ENCODE measurements at regions not wholly inside any gene's neighbourhood (a gene's known extent, or its start where the extent isn't known, plus 50 kb on each side); places are given as distances from the start of the nearest gene placed in this dataset.

GRCh38 chr1:221887758-221888157 lies 145.9 kb upstream of the DUSP10 start:
- TF ChIP-seq CTCF (IDR thresholded peaks at IDR 0.05; ENCODE audit: borderline replicate concordance, control extremely low read depth, extremely low read depth, insufficient read depth, missing control alignments), result no peak
- no peak for DNase-seq (ENCODE audit: low spot score)
- in situ Hi-C loops (cut with MboI; ENCODE audit: low sequenced_read_pairs, unreplicated experiment), result no loop called here

- in situ Hi-C loops (cut with MboI; ENCODE audit: low sequenced_read_pairs, unreplicated experiment), result no loop called here
- DNase-seq (ENCODE audit: low spot score), result no peak
- no peak for TF ChIP-seq CTCF (IDR thresholded peaks at IDR 0.05; ENCODE audit: borderline replicate concordance, control extremely low read depth, extremely low read depth, insufficient read depth, missing control alignments)
Observed at GRCh38 chr1:221887415-221887746, 145.5 kb upstream of the DUSP10 start.

DNA sequence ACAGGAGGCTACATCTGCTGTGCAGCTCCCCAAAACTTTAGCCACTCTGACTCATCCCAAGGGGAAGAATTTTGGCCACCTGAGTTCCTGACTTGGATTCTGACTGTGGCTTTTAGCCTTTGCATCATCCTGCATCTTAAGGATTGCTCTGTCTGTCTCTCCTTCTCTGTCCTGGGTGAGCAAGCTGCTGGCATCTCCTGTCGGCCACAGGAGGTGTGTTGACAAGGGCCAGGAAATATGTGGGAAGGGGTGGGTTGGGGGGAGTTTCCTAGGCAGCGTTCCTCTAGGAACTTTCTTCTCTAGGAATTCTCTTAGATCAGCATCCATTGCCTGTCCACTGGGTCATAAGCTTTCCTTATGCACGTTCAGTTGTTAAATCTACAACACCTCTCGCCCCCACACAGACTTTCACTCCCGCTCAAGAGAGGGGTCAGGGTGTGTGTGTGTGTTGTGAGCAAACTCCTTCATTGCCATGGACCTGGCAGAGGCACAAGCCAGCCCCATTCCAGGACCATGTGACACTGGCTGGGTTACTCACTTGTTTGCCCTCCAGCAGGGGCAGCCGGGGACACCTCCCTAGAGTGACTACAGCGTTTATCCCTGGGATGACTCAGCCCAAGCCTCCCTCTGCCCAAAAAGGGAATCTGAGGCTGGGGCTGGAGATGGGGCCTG lies 145.0 kb upstream of the DUSP10 start:
- TF ChIP-seq CTCF (IDR thresholded peaks at IDR 0.05; ENCODE audit: borderline replicate concordance, control extremely low read depth, extremely low read depth, insufficient read depth, missing control alignments), result no peak
- in situ Hi-C loops (cut with MboI; ENCODE audit: low sequenced_read_pairs, unreplicated experiment), result no loop called here
- no peak for DNase-seq (ENCODE audit: low spot score)

DNA sequence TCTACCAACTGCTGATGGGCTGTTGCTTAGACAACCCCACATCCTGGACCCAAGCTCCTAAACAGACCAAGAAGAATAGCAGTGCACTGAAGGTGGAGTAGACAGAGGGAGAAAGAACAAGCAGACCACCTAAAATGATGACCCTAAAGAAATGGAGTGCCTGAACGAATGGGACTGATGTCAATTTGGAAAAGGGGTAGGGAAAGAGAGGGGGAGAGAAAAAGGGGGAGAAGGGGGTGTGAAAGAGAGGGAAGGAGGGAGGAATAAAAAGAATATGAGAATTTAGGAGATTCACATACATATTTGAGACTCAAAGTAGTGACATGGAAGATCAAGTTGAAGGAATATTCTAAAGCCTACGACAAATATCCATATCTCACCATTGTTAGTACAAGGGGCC lies 144.4 kb upstream of the DUSP10 start:
- in situ Hi-C loops (cut with MboI; ENCODE audit: low sequenced_read_pairs, unreplicated experiment), result no loop called here

GRCh38 chr1:221884821-221885220 lies 142.9 kb upstream of the DUSP10 start:
- in situ Hi-C loops (cut with MboI; ENCODE audit: low sequenced_read_pairs, unreplicated experiment), result no loop called here
- TF ChIP-seq CTCF (IDR thresholded peaks at IDR 0.05; ENCODE audit: borderline replicate concordance, control extremely low read depth, extremely low read depth, insufficient read depth, missing control alignments), result no peak
- DNase-seq (ENCODE audit: low spot score), result no peak

More for the DNA sequence above, 144.4 kb upstream of the DUSP10 start:
- no peak for DNase-seq (ENCODE audit: low spot score)
- TF ChIP-seq CTCF (IDR thresholded peaks at IDR 0.05; ENCODE audit: borderline replicate concordance, control extremely low read depth, extremely low read depth, insufficient read depth, missing control alignments), result no peak

DNA sequence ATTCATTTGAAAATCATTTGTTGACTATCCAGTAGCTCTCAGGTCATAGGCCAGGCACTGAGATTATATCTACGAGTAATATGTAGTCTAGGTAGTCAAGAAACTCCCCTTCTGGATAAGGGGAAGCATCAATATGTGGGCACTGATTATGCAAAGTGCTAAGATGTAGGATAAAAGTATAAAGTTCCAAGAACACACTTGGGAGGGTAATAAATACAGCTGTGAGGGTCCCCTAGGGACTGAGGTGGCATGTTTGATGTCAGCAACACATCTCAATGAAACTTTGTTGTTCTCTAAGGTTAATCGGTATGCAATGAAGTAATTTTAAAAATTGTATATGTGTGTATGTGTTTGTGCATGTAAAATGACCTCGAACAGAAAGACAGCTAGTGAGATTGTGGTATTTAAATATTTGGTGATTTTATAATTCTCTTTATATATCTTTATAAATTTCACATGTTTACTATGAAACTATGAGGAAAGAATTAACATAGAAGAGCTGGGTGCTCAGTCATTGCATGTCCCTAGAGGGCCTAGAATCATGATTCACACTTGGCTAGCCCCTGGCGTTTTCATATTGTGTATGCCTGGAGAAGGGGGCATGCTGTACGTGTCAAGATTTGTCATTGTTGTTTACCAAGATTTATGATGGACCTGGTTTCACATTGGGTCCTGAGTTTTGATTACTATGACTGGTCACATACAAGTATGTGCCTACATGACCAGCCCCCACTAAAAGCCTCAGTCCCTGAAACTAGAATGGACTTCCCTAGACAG lies 140.1 kb upstream of the DUSP10 start:
- DNase-seq (ENCODE audit: low spot score), result no peak
- no peak for TF ChIP-seq CTCF (IDR thresholded peaks at IDR 0.05; ENCODE audit: borderline replicate concordance, control extremely low read depth, extremely low read depth, insufficient read depth, missing control alignments)
- in situ Hi-C loops (cut with MboI; ENCODE audit: low sequenced_read_pairs, unreplicated experiment), result no loop called here

Measured in GM13976 (cell line).